Left lung (tissue), 4 donors: ENCODE measurements at regions not wholly inside any gene's neighbourhood (a gene's known extent, or its start where the extent isn't known, plus 50 kb on each side); places are given as distances from the start of the nearest gene placed in this dataset.
"Not testable (repeated sequence)": the region's sequence is repeated elsewhere in the genome, so short reads cannot be mapped to it uniquely, and the experiment has no call there.

Experiments used
- ATAC-seq: fragments of 200-7000 bp; cut with Tn5 transposase; one replicate; pipeline ENCODE4 v1.9.1; 2020; ENCODE audit warnings: moderate library complexity
- DNase-seq, 4 donors: peaks; one replicate each; pipeline ENCODE4 v3.0.0-alpha.2; 2013 to 2020
- H3K27ac ChIP-seq, 2 donors: fragments of 200-600 bp; sonication (generic) in 1 of 2; one replicate each; pipeline versions ENCODE4 v1.5.0 to v1.8.0; 2020 to 2021
- H3K27me3 ChIP-seq, 2 donors: fragments of 200-600 bp; sonication (generic) in 1 of 2; one replicate each; pipeline versions ENCODE4 v1.5.0 to v1.8.0; 2020 to 2021
- H3K36me3 ChIP-seq, 2 donors: fragments of 200-600 bp; sonication (generic) in 1 of 2; one replicate each; pipeline versions ENCODE4 v1.5.0 to v1.8.0; 2020 to 2021
- H3K4me1 ChIP-seq, 2 donors: fragments of 200-600 bp; one replicate each; pipeline ENCODE4 v1.8.0; 2021
- H3K4me3 ChIP-seq, 2 donors: fragments of 200-600 bp; sonication (generic) in 1 of 2; one replicate each; pipeline versions ENCODE4 v1.5.0 to v1.8.0; 2020 to 2021; ENCODE audit warnings: mild to moderate bottlenecking in 1 of 2
- H3K9me3 ChIP-seq, 2 donors: fragments of 200-600 bp; sonication (generic) in 1 of 2; one replicate each; pipeline versions ENCODE4 v1.5.0 to v1.8.0; 2020 to 2021
- intact Hi-C, 2 donors: fragments of 100-400 bp; cut with DNase I; formaldehyde crosslinking; loops; one replicate each; pipeline versions ENCODE4 v1.11.2 to v1.14.2; 2022
- TF ChIP-seq, protein P1 (sequence below), 2 donors: fragments of 200-600 bp; sonication (generic) in 1 of 2; IDR thresholded peaks; one replicate each; pipeline versions ENCODE4 v1.5.0 to v1.8.0; 2021; ENCODE audit warnings: antibody characterized with exemption in 2 of 2
- donor health status: DM: no; HTN: yes; CAD: no.
- donor health status: DM: no; HTN: no; CAD: no.

DNA sequence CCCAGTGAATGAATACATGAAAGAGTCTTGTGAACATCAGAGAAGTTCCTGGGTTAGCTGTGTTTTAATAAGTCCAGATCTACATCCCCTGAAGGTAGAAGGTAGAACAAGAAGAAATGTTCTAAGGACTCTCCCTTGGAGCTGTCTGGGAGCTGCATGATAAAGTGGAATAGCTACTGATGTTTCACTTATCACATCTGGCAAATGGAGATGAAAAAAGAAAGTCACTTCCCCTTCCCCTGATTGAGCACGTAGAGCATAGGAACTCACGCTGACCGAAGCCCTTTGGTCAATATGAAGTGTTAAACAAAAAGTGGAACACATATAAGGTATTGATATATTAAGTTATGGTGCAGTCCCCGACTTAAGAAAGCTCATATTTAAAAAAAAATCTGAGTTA, 53.2 kb upstream of the PARP1 start:
- Histone ChIP-seq H3K4me3 (no peak overlapping the region), H3K4me1 (no peaks in the 10 kb centered on the region), H3K36me3 (no peaks in the 10 kb centered on the region), H3K9me3 (peaks cover 0 to 17% of the 10 kb centered on the region in 2 donors), H3K27me3 (no peaks in the 10 kb centered on the region), H3K27ac (no peak overlapping the region)
- ATAC-seq (no peak), DNase-seq (no peak)
- intact Hi-C loops = no loop called here
- TF ChIP-seq, protein P1, sequence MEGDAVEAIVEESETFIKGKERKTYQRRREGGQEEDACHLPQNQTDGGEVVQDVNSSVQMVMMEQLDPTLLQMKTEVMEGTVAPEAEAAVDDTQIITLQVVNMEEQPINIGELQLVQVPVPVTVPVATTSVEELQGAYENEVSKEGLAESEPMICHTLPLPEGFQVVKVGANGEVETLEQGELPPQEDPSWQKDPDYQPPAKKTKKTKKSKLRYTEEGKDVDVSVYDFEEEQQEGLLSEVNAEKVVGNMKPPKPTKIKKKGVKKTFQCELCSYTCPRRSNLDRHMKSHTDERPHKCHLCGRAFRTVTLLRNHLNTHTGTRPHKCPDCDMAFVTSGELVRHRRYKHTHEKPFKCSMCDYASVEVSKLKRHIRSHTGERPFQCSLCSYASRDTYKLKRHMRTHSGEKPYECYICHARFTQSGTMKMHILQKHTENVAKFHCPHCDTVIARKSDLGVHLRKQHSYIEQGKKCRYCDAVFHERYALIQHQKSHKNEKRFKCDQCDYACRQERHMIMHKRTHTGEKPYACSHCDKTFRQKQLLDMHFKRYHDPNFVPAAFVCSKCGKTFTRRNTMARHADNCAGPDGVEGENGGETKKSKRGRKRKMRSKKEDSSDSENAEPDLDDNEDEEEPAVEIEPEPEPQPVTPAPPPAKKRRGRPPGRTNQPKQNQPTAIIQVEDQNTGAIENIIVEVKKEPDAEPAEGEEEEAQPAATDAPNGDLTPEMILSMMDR (IDR thresholded peaks at IDR 0.05) = no peak

DNA sequence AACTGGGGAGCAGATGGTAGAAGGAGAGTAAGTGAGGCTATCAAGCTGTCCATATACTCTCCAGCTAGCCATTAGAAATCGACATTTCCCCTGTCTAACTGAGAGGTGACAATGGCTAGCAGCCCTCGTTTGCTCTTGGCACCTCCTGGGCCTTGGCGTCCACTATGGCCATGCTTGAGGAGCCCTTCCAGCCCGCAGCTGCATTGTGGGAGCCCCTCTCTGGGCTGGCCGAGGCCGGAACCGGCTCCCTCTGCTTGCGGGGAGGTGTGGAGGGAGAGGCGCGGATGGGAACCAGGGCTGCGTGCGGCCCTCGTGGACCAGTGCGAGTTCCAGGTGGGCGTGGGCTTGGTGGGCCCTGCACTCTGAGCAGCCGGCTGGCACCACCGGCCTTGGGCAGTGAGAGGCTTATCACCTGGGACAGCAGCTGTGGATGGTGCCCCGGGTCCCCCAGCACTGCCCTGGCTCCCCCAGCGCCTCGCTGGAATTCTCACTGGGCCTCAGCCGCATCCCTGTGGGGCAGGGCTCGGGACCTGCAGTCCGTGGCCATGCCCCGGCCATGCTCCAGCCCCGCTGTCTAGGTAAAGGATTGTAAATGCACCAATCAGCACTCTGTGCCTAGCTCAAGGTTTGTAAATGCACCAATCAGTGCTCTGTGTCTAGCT, 56.2 kb upstream of the PARP1 start:
- intact Hi-C loops = no loop called here
- H3K9me3 ChIP-seq = peaks cover 0 to 17% of the 10 kb centered on the region in 2 donors
- H3K4me3 ChIP-seq = no peak overlapping the region
- no peaks in the 10 kb centered on the region for H3K27me3 ChIP-seq
- no peaks in the 10 kb centered on the region for H3K36me3 ChIP-seq
- H3K27ac ChIP-seq = no peak overlapping the region
- no peaks in the 10 kb centered on the region for H3K4me1 ChIP-seq
- ATAC-seq (no peak), DNase-seq (no peak)
- TF ChIP-seq, protein P1 (IDR thresholded peaks at IDR 0.05) = no peak

DNA sequence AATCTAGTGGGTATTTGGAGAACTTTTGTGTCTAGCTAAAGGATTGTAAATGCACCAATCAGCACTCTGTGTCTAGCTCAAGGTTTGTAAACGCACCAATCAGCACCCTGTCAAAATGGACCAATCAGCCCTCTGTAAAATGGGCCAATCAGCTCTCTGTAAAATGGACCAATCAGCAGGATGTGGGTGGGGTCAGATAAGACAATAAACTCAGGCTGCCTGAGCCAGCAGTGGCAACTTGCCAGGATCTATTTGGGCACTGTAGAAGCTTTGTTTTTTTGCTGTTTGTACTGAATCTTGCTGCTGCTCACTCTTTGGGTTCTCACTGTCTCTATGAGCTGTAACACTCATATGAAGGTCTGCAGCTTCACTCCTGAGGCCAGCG, 56.7 kb upstream of the PARP1 start:
- ATAC-seq, H3K36me3 ChIP-seq, H3K4me1 ChIP-seq, H3K27me3 ChIP-seq, H3K4me3 ChIP-seq, DNase-seq, intact Hi-C loops, H3K27ac ChIP-seq: not testable (repeated sequence)
- peaks cover 0 to 17% of the 10 kb centered on the region in 2 donors for H3K9me3 ChIP-seq

GRCh38 chr1:226466296-226466695, 58.4 kb upstream of the PARP1 start:
- TF ChIP-seq, protein P1 (IDR thresholded peaks at IDR 0.05) = no peak
- intact Hi-C loops = no loop called here
- peak in 2 of 4 donors; percentile 5 to 11 for DNase-seq

DNA sequence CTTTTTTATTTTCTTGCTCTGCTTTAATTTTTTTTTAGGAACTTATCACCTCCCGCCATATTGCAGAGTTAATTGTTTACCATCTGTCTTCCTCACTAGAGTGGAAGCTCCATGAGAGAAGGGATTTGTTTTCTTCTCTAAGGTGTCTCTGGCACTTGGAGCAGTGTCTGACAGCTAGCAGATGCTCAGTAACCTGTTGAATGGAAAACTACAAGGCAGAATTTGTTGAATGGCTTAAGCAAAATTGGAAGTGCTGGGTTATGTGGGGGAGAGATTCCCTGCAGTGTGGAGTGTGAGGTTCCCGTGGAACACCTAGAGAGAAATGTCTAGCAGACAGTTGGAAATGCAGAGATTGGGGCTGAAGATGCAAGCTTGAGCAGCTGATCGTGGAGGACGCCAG, 59.5 kb upstream of the PARP1 start:
- no peaks in the 10 kb centered on the region for H3K36me3 ChIP-seq
- no peak overlapping the region for H3K27ac ChIP-seq
- peaks cover 0 to 13% of the 10 kb centered on the region in 2 donors for H3K9me3 ChIP-seq
- ATAC-seq = no peak
- intact Hi-C loops = no loop called here
- H3K4me1 ChIP-seq = no peaks in the 10 kb centered on the region
- TF ChIP-seq, protein P1 (IDR thresholded peaks at IDR 0.05) = no peak
- H3K27me3 ChIP-seq = no peaks in the 10 kb centered on the region
- H3K4me3 ChIP-seq = no peak overlapping the region
- DNase-seq = no peak

More at GRCh38 chr1:226466296-226466695, 58.4 kb upstream of the PARP1 start:
- Histone ChIP-seq H3K4me3 (no peak overlapping the region), H3K4me1 (no peaks in the 10 kb centered on the region), H3K36me3 (no peaks in the 10 kb centered on the region), H3K27ac (no peak overlapping the region), H3K9me3 (peaks cover 0 to 17% of the 10 kb centered on the region in 2 donors), H3K27me3 (no peaks in the 10 kb centered on the region)
- no peak for ATAC-seq
